Transverse colon (tissue), 4 donors: ENCODE measurements at regions not wholly inside any gene's neighbourhood (a gene's known extent, or its start where the extent isn't known, plus 50 kb on each side); places are given as distances from the start of the nearest gene placed in this dataset.

Experiments used
- DNase-seq: peaks from one replicate; pipeline ENCODE4 v3.0.0-alpha.2; 2019
- H3K27ac ChIP-seq, 4 donors: fragments of 200-600 bp; sonication (generic); 2 replicates each; pipeline ENCODE4 v1.5.1; 2016 to 2018; ENCODE audit warnings: inconsistent platforms in 4 of 4
- H3K27me3 ChIP-seq: fragments of 200-600 bp; sonication (generic); 2 replicates; pipeline ENCODE4 v1.5.1; 2017; ENCODE audit warnings: inconsistent platforms
- H3K36me3 ChIP-seq, 4 donors: fragments of 200-600 bp; sonication (generic); 2 replicates each; pipeline ENCODE4 v1.5.1; 2017 to 2019; ENCODE audit warnings: inconsistent platforms in 4 of 4
- H3K4me1 ChIP-seq, 4 donors: fragments of 200-600 bp; sonication (generic); 2 replicates each; pipeline ENCODE4 v1.5.1; 2017 to 2020; ENCODE audit warnings: inconsistent platforms in 4 of 4
- H3K4me3 ChIP-seq, 4 donors: fragments of 200-600 bp; sonication (generic); 1 replicate in 1 of 4; 2 replicates in 3 of 4; pipeline versions ENCODE4 v1.5.1 to v1.6.1; 2017 to 2019; ENCODE audit warnings: inconsistent platforms in 4 of 4
- H3K9me3 ChIP-seq, 2 donors: fragments of 200-600 bp; sonication (generic); 2 replicates each; pipeline ENCODE4 v1.5.1; 2017 to 2019; ENCODE audit warnings: inconsistent platforms in 2 of 2
- CTCF ChIP-seq, 5 experiments: fragments of 200-600 bp in 3 of 5; fragments of 450-650 bp in 2 of 5; sonication (generic) in 3 of 5; IDR thresholded peaks; 1 replicate in 2 of 5; 2 replicates in 3 of 5; pipeline ENCODE4 v1.5.1; 2016 to 2017; ENCODE audit warnings: antibody characterized with exemption in 5 of 5, inconsistent platforms in 3 of 5, mild to moderate bottlenecking in 2 of 5, moderate library complexity in 1 of 5
- EP300 ChIP-seq: sonication (generic); formaldehyde crosslinking; IDR thresholded peaks from one replicate; pipeline ENCODE4 v1.6.1; 2017; ENCODE audit warnings: antibody characterized with exemption, low read depth
- POLR2A ChIP-seq: fragments of 450-650 bp; IDR thresholded peaks from one replicate; pipeline ENCODE4 v1.6.1; 2016; ENCODE audit warnings: antibody characterized with exemption, mild to moderate bottlenecking, moderate library complexity
- POLR2AphosphoS5 ChIP-seq, 3 donors: sonication (generic); formaldehyde crosslinking; IDR thresholded peaks; one replicate each; pipeline ENCODE4 v1.6.1; 2016; ENCODE audit warnings: antibody characterized with exemption in 3 of 3
- WGBS, 2 donors: methylation state at CpG; one replicate each; pipeline ENCODE4 v1.1.5; 2018; ENCODE audit warnings: low coverage in 1 of 2; 5-methylcytosine and 5-hydroxymethylcytosine counted together
- in situ Hi-C, 4 donors: fragments of 200-750 bp; cut with MboI; loops; one replicate each; pipeline versions ENCODE4 v1.15.0 to v1.15.1; 2017; ENCODE audit warnings: low sequenced_read_pairs in 3 of 4, low pct_ligation_motif_present in 1 of 4, low pct_unique_long_range_greater_than_20kb in 1 of 4
- intact Hi-C: fragments of 100-400 bp; cut with DNase I; formaldehyde crosslinking; loops from one replicate; pipeline ENCODE4 v1.15.1; 2023; ENCODE audit warnings: low total_unique reads

GRCh38 chr20:53748821-53749421, 155.3 kb upstream of the ZNF217 start:
- no peak overlapping the region for H3K27ac ChIP-seq
- H3K27me3 ChIP-seq: no peaks in the 10 kb centered on the region
- TF ChIP-seq POLR2AphosphoS5 (IDR thresholded peaks at IDR 0.05): no peak
- no peak for TF ChIP-seq POLR2A
- no peak for TF ChIP-seq CTCF (IDR thresholded peaks at IDR 0.05)
- TF ChIP-seq EP300: no peak
- intact Hi-C loops: no loop called here
- in situ Hi-C loops: no loop called here
- H3K4me1 ChIP-seq: peaks cover 12 to 32% (median 24%) of the 10 kb centered on the region in 4 donors
- no peak for DNase-seq
- 86% methylated on average over 6 of the region's 6 CpGs; no CpG with 5 or more reads in 1 of the 2 donors for WGBS, 2 donors
- H3K9me3 ChIP-seq: no peaks in the 10 kb centered on the region
- no peak overlapping the region for H3K4me3 ChIP-seq
- H3K36me3 ChIP-seq: no peaks in the 10 kb centered on the region

GRCh38 chr20:53748176-53748575, 154.5 kb upstream of the ZNF217 start:
- peak; percentile 31 for DNase-seq
- peaks cover 12 to 26% (median 21%) of the 10 kb centered on the region in 4 donors for H3K4me1 ChIP-seq

GRCh38 chr20:53743607-53744260, 150.1 kb upstream of the ZNF217 start:
- intact Hi-C loops (no loop called here), in situ Hi-C loops (no loop called here)
- no peaks in the 10 kb centered on the region for H3K27me3 ChIP-seq
- H3K4me3 ChIP-seq: no peak overlapping the region
- WGBS, 2 donors: 82 to 85% methylated on average over 7 to 12 of the region's 12 CpGs
- peaks cover 0 to 10% (median 0%) of the 10 kb centered on the region in 4 donors for H3K4me1 ChIP-seq
- TF ChIP-seq POLR2AphosphoS5 (IDR thresholded peaks at IDR 0.05) (no peak), POLR2A (no peak), CTCF (IDR thresholded peaks at IDR 0.05) (no peak), EP300 (no peak)
- H3K36me3 ChIP-seq: no peaks in the 10 kb centered on the region
- no peak for DNase-seq
- no peaks in the 10 kb centered on the region for H3K9me3 ChIP-seq
- H3K27ac ChIP-seq: no peak overlapping the region

More at GRCh38 chr20:53748176-53748575, 154.5 kb upstream of the ZNF217 start:
- no peaks in the 10 kb centered on the region for H3K9me3 ChIP-seq
- H3K4me3 ChIP-seq: no peak overlapping the region
- H3K27ac ChIP-seq: no peak overlapping the region
- peak in 1 of 3 donors; percentile 12 for TF ChIP-seq POLR2AphosphoS5 (IDR thresholded peaks at IDR 0.05)
- TF ChIP-seq CTCF (IDR thresholded peaks at IDR 0.05): no peak
- no peaks in the 10 kb centered on the region for H3K27me3 ChIP-seq
- 82 to 83% methylated on average over 1 to 2 of the region's 2 CpGs for WGBS, 2 donors
- in situ Hi-C loops: no loop called here
- no peaks in the 10 kb centered on the region for H3K36me3 ChIP-seq
- intact Hi-C loops: no loop called here

GRCh38 chr20:53742685-53743081, 149.0 kb upstream of the ZNF217 start:
- Histone ChIP-seq H3K27ac (no peak overlapping the region), H3K4me1 (peaks cover 0 to 17% (median 5%) of the 10 kb centered on the region in 4 donors), H3K36me3 (no peaks in the 10 kb centered on the region), H3K4me3 (no peak overlapping the region), H3K27me3 (no peaks in the 10 kb centered on the region), H3K9me3 (no peaks in the 10 kb centered on the region)
- 90 to 99% methylated on average over 3 of the region's 3 CpGs for WGBS, 2 donors
- DNase-seq: no peak
- no peak for TF ChIP-seq CTCF (IDR thresholded peaks at IDR 0.05)
- TF ChIP-seq POLR2AphosphoS5 (IDR thresholded peaks at IDR 0.05): no peak
- TF ChIP-seq EP300: no peak
- no peak for TF ChIP-seq POLR2A
- intact Hi-C loops: no loop called here
- in situ Hi-C loops: no loop called here
